H1 (cell line): ENCODE measurements at regions not wholly inside any gene's neighbourhood (a gene's known extent, or its start where the extent isn't known, plus 50 kb on each side); places are given as distances from the start of the nearest gene placed in this dataset.

Source experiments
- CBX8 ChIP-seq: fragments of 300-800, 300-1000 bp; sonication (generic); IDR thresholded peaks from 2 replicates; pipeline ENCODE4 v1.7.1; 2016; ENCODE audit warnings: low read depth, low read length, borderline replicate concordance
- JUN ChIP-seq: IDR thresholded peaks from 2 replicates; pipeline ENCODE4 v1.6.1; 2011; ENCODE audit warnings: low read depth, mild to moderate bottlenecking, improper control_type of control experiment, low read length
- MAFK ChIP-seq: IDR thresholded peaks from 2 replicates; pipeline ENCODE4 v1.6.1; 2012; ENCODE audit warnings: low read depth, mild to moderate bottlenecking, improper control_type of control experiment, low read length
- TCF12 ChIP-seq: IDR thresholded peaks from 2 replicates; pipeline ENCODE4 v1.6.1; 2011; ENCODE audit warnings: low read depth, mild to moderate bottlenecking, low read length
- YY1 ChIP-seq: IDR thresholded peaks from 2 replicates; pipeline ENCODE4 v1.6.1; 2011; ENCODE audit warnings: low read depth, mild to moderate bottlenecking, low read length

DNA sequence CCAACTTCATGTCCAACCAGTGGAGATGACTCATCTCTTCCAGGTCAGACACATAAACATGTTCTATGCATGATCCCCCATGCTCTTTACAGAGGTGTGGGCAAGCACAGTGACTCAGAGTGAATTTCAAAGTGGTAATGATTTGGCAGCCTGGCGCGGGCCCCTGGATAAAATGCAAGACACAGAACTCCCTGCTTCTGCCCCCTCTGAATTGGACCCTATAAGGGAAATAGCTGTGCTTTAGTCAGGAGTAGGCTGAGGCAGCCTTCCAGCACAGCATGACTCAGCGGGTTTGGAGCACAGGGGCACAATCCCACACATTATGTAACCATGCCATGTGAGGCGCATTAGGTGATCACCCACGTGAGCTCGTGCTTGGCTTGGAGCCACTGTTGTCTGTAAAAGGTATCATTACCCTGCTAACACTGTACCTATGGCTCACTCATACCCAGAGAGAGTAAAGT is 127.4 kb downstream of the C6orf118 start (continued):
- TF ChIP-seq CBX8 (no peak), TCF12 (no peak), MAFK (no peak), JUN (no peak), YY1 (no peak)
